TTC549 (cell line): ENCODE measurements at regions not wholly inside any gene's neighbourhood (a gene's known extent, or its start where the extent isn't known, plus 50 kb on each side); places are given as distances from the start of the nearest gene placed in this dataset.

Experiments used
- FAIRE-seq: peaks from 2 replicates; lab custom pipeline; 2012; peaks lifted over from hg19 to GRCh38; lab: Jason Lieb, UNC

DNA sequence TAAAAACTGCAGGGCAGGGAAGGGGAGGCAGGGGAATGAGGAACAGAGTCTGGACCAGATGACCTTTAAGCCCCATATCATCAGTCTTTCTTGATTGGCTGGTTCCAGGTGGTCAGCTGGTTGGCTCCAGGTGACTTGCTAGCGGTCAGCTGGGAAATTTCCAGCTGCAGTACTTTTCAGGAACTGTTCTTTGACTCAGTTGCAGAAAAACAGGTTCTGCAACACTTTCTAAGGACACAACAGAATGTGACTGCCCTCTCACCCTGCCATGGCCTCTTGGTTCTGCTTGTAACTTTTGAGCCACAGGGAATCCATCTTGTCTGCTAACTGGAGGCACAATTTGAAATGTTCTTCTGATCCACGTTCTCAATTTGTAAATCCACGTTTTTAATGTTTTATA lies 278.3 kb upstream of the LRATD1 start:
- no peak for FAIRE-seq

DNA sequence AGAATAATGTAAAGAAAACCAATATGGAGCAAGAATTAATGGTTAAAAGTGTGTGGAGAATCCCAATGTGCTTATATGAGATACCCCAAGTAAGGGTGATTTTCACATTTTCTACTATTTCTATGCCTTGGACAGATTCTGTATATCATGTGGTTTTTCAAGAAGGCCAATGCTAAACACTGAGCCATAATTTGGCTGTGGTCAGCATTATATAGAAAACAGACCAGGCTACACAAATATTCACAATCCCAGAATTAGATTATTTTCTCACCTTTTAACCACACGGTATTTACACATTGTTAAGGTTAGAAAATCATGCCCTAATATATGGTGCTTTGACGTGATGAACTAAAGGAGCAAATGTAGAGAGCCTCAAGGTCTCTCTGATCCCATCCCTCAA lies 277.4 kb upstream of the LRATD1 start:
- FAIRE-seq = no peak

DNA sequence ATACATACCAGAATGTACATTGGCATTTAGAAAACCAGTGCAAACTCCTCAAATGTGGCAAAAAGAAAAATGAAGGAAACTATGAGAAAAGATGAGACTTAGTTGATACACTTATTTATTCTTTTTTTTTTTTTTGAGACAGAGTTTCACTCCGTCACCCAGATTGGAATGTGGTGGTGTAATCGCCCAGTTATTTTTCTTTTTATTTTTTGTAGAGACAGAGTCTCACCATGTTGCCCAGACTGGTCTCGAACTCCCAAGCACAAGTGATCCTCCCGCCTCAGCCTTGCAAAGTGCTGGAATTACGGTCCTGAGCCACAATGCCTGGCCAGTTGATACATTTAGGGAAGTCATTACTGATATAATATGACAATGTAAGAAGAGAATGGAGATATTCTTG lies 274.2 kb upstream of the LRATD1 start:
- no peak for FAIRE-seq

DNA sequence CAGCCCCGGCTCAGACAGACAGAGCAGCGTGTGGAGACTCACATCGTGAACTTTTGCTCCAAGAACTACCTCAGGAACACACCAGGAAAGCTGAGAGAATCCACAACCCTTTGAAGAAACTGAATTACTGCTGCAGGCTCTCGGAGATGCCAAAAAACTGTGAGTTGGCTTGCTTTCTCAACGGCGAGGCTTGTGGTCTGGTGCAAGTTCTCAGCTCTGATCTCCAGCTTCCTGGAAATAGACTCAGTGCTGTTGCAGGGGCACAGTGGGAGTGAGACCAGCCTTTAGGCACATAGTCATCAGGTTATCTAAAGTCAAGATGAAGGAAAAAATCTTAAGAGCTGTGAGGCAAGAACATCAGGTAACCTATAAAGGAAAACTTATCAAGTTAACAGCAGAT lies 273.7 kb upstream of the LRATD1 start:
- no peak for FAIRE-seq

DNA sequence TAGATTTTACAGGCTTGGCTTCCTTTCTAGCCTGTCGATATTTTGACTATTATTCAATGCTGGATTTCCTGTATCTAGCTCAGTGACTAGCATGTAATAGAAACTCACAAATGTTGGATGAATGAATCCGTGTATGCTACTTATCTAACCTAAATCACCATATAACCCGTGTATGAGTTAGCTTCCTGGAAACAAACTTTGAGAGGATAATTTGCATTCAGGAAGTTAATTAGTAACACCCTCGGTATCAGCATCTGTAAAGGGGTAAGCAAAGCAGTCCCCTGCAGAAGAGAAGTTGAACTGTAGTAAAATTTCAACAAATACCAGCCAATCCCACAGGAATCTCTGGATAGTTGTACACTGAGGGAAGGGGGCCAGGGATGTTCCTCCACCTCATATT lies 269.4 kb upstream of the LRATD1 start:
- FAIRE-seq = no peak

GRCh38 chr2:14363976-14364375 lies 268.5 kb upstream of the LRATD1 start:
- FAIRE-seq = no peak

DNA sequence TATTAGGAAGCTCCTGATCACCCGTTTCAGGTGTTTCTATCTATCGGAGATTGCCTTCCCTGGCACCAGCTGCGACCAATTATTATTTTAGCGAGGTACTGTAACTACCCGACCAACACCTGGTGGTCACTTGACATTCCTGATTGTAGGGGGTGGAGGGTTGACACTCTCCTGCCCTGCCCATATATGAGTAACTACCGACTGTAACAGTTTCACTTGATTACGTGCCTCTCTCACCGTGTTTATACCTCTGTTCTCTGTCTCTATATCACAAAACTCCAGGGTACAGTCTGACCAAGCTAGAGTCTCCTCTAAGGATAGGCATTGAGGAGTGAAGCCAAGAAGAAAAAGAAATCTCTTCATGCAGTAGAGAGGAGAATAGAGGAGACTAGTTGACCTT lies 268.0 kb upstream of the LRATD1 start:
- FAIRE-seq = no peak

DNA sequence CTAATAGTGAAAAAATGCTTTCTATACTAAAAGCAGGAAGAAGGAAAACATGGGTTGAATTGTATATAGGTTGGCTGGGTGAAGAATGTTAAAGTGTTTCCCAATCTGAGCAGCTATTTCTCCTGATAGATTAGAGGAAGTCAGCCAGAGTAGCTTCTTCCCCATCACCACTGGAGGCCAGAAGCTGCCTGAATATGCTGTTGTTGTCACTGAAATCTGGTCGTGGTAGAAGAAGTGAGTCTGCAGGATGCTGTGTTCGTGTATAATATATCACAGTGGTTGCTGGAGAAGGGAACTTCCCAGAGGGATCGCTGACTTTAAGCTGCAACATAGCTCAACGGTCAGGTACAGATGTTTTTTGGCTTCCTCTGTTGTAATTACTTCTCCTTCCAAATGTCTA lies 247.5 kb upstream of the LRATD1 start:
- no peak for FAIRE-seq

DNA sequence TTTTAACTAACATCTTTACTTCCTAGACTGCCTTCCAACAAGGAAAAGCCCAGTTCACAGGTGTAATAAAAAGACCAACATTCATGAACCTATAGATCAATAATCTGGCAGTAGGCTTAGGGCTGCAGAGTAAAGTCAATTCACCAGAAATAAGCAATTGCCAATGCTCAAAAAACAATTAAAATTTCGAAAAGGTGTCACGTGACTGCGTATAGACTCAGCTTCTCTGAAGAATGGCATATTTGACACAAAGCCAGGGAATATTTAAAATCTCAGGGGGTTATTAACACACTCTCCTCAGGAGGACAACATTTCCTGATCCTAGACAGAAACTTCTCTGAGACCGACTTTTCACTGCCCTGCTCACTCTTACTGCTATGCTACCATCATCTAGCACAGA lies 245.2 kb upstream of the LRATD1 start:
- FAIRE-seq = no peak

DNA sequence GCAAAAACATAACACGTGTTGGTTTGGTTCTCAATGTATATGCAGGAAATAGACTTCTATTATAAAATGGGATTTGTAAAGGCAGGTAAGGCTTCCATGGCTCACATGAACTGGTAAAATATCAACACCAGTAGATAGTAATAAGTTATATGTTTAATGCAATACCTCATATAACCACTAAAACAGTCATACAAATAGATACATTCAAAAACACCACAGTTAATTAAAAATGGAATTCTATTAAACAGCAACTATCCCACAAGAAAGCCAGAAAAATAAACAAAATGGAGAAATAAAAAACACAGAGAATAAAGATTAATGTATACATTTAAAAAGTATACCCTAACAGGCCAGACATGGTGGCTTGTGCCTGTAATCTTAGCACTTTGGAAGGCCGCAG lies 243.8 kb upstream of the LRATD1 start:
- no peak for FAIRE-seq

GRCh38 chr2:14396533-14397083 lies 235.9 kb upstream of the LRATD1 start:
- FAIRE-seq = no peak

- FAIRE-seq = no peak
Measured at GRCh38 chr2:14398641-14399040, 233.9 kb upstream of the LRATD1 start.

DNA sequence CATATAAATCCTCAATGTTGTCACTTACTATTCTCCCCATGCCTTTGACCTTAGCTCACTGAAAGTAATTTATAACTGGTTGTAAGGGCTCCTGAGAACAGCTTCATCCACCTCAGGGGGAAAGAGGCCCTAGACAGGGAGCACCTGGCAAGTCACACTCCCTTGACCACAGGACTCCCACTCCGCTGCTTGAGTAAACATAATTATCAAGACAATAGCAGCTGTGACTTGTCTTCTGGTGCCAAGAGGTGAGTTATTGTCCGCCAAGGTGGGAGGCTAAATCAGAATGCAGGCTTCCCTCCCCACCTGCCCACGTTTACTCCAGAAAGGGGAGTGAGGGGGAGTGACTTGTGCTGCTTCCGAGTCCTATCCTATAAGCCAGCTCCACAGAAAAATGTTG lies 230.6 kb upstream of the LRATD1 start:
- no peak for FAIRE-seq

GRCh38 chr2:14408695-14409094 lies 223.8 kb upstream of the LRATD1 start:
- no peak for FAIRE-seq

GRCh38 chr2:14417551-14417950 lies 215.0 kb upstream of the LRATD1 start:
- FAIRE-seq = no peak

GRCh38 chr2:14418115-14418514 lies 214.4 kb upstream of the LRATD1 start:
- FAIRE-seq = no peak

DNA sequence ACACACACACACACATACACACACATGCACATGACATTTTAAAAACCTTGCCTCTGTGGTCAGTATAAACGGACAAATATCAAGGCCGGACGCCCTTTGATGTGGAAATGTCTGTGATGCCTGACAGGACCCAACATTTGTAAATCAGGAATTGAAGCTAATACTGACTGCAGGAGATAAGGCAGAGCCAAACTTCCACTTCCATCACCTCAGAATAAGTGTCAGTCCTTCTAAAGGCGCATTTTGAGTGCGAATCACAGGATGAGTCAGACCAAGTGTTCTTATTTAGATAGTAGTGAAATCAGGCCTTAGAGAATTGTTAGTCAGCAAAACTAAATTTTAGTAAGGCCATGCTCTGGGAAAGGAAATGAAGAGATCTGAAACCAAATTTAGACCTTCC lies 211.7 kb upstream of the LRATD1 start:
- FAIRE-seq = no peak

- no peak for FAIRE-seq
Measured at GRCh38 chr2:14422426-14422825, 210.1 kb upstream of the LRATD1 start.

DNA sequence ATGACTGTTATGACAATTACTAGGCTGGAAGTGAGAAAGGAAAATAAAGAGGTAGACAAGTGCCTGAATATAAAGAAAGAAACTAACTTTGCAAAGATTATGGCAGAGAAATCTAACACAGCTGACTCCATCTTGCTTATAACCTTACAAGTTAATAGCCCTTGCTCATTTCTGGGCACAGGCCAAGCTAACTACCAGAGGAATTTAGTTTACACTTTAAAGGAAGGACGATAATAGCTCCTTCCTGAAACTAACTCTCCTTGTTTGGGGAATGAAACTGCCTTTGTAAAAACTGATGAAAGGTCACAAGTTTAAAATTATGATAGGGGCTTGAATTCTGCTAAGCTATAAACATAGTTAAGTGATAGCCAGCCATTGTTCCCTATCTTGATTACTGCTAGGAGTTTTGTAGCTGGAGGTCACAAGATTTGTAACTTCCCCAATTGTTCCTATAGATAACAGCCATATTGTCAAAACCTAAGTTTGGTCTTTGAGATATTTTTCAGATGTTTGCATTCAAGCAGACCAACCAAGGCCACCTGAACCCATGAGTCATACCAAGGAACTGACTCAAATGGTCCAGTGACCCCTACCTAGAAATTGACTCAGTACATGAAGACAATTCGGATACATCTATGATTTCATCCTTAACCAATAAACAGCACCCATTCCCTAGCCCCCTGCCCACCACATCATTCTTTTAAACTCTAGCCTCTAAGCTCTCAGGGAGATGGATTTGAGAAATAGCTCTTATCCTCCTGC lies 209.2 kb upstream of the LRATD1 start:
- FAIRE-seq = no peak

DNA sequence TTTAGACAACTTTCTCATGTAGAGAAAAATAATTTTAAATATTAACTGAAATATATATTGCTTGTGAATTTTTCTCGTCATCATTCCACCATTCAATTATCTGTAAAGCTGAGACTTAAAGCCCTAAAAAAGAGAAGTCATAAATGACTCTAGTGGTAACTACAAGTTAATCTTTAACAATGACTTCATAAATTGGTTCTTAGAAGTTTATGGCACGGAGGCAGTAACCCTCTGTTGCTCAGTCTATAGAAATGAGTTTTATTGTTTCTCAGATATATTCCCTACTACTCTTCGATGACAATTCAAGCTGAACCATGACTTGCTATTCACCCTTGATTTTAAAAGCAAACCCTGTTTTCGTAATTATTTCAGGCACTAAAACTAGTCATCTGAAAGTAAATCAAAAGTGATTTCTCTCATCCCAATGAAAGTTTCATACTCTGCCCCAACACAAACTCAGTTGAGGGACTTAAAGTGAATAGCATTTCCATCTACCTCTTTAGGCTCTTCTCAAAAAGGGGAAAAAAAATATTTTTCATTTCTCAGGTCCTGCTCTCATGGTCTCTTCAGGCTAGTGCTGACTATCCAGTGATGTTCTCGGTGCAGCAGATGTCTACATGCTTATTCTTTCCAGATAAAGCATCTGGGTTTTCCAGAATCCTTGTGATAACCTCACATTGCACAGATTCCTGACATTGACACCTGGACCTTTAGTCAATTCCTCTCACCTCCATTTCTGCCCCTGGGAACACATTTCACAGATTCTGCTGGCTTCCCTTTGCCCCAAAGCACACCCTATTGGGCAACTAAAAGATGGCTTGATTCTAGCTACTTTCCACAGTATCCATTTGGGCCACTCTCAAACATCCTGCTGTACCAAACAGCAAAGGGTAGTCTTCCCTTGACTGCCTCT lies 207.8 kb upstream of the LRATD1 start:
- no peak for FAIRE-seq

GRCh38 chr2:14425869-14426268 lies 206.6 kb upstream of the LRATD1 start:
- FAIRE-seq = no peak

GRCh38 chr2:14428056-14428455 lies 204.5 kb upstream of the LRATD1 start:
- no peak for FAIRE-seq

DNA sequence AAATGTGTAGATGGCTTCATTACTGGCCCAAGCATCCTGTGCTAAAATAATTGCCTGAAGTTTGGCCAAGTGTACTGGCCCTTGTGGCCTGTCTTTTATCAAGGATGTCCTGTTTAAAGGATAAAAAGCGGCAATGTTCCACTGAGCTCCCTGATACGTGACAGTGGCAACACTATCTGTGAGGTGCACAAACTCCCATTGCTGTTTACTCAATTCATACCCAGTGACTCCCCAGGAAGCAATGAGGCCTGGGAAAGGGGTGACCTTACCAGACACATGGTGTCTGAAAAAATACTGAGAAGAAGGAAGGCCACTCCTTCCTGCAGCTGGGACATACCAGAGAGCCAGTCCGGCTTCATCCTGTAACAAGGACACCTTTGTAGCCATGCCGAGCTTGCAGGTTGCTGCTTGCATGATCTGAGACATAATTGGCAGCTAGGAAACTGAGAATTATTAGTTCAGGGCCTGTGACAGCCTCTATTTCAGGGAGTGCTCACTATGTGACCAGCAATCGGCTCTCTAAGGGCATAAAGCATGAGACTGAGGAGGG lies 198.5 kb upstream of the LRATD1 start:
- FAIRE-seq = no peak
